ENCODE measurements at regions not wholly inside any gene's neighbourhood (a gene's known extent, or its start where the extent isn't known, plus 50 kb on each side); places are given as distances from the start of the nearest gene placed in this dataset.

GRCh38 chr12:77161944-77162343 lies 96.6 kb upstream of the E2F7 start:
- no peak for DNase-seq (ENCODE audit: extremely low read depth, low read depth)
- H3K4me3 ChIP-seq (replicated peaks; ENCODE audit: low read depth, low read length): no peak overlapping the region
- TF ChIP-seq, protein P1, sequence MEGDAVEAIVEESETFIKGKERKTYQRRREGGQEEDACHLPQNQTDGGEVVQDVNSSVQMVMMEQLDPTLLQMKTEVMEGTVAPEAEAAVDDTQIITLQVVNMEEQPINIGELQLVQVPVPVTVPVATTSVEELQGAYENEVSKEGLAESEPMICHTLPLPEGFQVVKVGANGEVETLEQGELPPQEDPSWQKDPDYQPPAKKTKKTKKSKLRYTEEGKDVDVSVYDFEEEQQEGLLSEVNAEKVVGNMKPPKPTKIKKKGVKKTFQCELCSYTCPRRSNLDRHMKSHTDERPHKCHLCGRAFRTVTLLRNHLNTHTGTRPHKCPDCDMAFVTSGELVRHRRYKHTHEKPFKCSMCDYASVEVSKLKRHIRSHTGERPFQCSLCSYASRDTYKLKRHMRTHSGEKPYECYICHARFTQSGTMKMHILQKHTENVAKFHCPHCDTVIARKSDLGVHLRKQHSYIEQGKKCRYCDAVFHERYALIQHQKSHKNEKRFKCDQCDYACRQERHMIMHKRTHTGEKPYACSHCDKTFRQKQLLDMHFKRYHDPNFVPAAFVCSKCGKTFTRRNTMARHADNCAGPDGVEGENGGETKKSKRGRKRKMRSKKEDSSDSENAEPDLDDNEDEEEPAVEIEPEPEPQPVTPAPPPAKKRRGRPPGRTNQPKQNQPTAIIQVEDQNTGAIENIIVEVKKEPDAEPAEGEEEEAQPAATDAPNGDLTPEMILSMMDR (IDR thresholded peaks at IDR 0.05; ENCODE audit: low read depth, low read length, missing control alignments): no peak

GRCh38 chr12:77160931-77161330 lies 95.6 kb upstream of the E2F7 start:
- TF ChIP-seq, protein P1 (IDR thresholded peaks at IDR 0.05; ENCODE audit: low read depth, low read length, missing control alignments): no peak

DNA sequence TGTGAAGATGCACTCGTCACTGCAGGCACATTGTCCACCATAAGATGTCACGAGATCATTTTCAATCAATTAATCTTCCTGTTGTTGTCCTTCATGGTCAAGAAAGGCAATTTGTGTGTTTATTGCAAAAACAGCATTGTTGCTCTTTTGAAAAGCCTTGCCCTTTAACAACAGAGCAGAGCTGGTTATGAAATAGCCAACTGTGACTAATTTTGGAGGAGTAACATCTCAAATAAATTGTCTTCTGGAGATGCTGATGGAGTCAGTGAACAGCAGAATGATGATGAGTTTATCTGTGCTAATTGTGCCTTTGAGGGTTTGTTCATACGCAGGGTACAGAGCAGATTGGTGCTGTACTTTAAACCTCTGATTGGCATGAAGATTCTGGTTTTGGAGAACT lies 88.3 kb upstream of the E2F7 start:
- no peak overlapping the region for H3K4me3 ChIP-seq (replicated peaks; ENCODE audit: low read depth, low read length)
- no peak for DNase-seq (ENCODE audit: extremely low read depth, low read depth)
- TF ChIP-seq, protein P1 (IDR thresholded peaks at IDR 0.05; ENCODE audit: low read depth, low read length, missing control alignments): no peak

More at GRCh38 chr12:77160931-77161330, 95.6 kb upstream of the E2F7 start:
- H3K4me3 ChIP-seq (replicated peaks; ENCODE audit: low read depth, low read length): no peak overlapping the region
- DNase-seq (ENCODE audit: extremely low read depth, low read depth): no peak

- H3K4me3 ChIP-seq (replicated peaks; ENCODE audit: low read depth, low read length): no peak overlapping the region
- peak; percentile 19 for DNase-seq (ENCODE audit: extremely low read depth, low read depth)
- TF ChIP-seq, protein P1 (IDR thresholded peaks at IDR 0.05; ENCODE audit: low read depth, low read length, missing control alignments): peak; percentile 48
These were observed 87.3 kb upstream of the E2F7 start for GRCh38 chr12:77152623-77153193.

DNA sequence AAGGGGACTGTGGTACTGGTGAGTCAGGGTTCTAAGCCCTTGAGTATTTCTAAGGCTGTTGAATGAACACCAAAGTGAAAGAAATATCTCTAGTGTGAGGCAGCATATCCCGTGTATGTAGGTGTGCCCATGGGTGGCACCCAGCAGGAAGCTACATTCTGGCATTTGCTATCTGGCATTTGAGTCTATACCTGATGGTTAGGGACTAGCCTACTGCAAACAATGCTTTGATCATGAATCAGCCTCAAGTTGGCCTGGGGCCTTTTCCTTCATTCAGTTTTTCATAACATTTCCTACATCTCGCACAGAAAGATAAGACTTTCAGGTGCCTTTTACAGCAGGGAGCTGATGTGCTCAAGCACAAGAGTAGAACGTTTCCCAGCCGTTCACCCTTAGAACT lies 85.7 kb upstream of the E2F7 start:
- TF ChIP-seq, protein P1 (IDR thresholded peaks at IDR 0.05; ENCODE audit: low read depth, low read length, missing control alignments): no peak
- H3K4me3 ChIP-seq (replicated peaks; ENCODE audit: low read depth, low read length): no peak overlapping the region

DNA sequence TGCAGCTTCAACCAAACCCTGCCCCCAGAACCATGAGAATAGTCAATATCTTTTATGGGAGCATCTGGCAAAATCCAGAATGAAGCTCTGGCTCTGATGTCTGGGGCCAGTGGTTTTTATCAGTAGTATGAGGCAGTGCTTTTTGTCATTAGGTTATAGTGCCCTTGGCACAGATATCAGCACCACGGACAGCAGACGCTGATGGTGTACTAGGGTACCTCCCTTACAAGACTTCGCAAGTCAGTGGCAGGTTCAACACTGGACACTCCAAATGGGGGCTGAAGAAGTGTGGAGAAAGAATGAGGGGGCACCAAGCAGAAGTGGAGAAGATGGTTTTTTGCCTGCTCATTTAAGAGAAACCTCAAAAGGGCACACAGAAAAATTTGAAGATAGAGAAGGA lies 68.2 kb upstream of the E2F7 start:
- DNase-seq (ENCODE audit: extremely low read depth, low read depth): peak; percentile 39
- TF ChIP-seq, protein P1 (IDR thresholded peaks at IDR 0.05; ENCODE audit: low read depth, low read length, missing control alignments): no peak
- H3K4me3 ChIP-seq (replicated peaks; ENCODE audit: low read depth, low read length): no peak overlapping the region

More for the DNA sequence above, 85.7 kb upstream of the E2F7 start:
- DNase-seq (ENCODE audit: extremely low read depth, low read depth): no peak

DNA sequence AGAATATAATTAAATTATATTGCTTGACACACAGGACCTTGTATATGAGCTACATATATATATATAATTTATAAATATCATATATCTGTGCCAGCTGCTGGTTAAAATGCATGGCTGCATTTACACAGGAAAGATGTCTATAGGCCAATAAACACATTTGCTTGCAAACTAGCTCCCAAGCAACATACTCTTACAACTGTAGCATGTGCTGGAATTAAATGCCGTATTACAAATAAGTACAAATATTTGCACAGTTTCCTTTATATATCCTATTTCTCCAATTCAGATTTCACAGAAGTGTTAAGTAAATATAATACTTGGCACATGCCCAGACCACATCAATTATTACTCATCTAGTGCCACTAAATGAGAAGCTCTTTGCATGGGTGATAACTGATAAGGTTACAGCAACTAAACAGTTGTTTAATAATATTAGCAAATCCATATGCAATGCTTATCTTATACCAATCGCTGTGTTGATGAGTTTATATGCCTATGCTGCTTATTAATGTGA lies 66.7 kb upstream of the E2F7 start:
- no peak overlapping the region for H3K4me3 ChIP-seq (replicated peaks; ENCODE audit: low read depth, low read length)
- no peak for DNase-seq (ENCODE audit: extremely low read depth, low read depth)
- TF ChIP-seq, protein P1 (IDR thresholded peaks at IDR 0.05; ENCODE audit: low read depth, low read length, missing control alignments): no peak
